Forelimb muscle (tissue), 1 donor: ENCODE measurements at regions not wholly inside any gene's neighbourhood (a gene's known extent, or its start where the extent isn't known, plus 50 kb on each side); places are given as distances from the start of the nearest gene placed in this dataset.

Source experiments
- DNase-seq: peaks from one replicate; pipeline ENCODE4 v3.0.0-alpha.2; 2013; ENCODE audit warnings: low read depth

DNA sequence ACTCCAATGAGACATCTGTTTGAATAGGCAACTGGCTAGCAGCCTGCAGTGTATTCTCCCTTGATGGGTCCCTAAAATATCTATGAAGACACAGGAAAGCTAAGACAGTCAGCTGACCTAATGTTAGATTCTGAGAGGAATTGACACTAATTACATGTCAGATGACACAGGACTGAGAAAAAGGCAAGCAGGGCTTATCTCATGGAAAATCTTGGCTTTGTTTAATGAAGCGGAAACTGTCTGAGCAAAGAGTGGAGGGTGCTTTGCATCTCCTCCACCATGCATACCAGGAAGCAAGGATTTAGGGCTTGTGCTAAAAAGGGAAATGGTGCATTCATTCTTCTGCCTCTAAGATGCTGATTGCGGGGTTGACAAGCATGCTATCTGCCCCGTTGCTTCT is 135.5 kb upstream of the GLI3 start:
- DNase-seq, result no peak

DNA sequence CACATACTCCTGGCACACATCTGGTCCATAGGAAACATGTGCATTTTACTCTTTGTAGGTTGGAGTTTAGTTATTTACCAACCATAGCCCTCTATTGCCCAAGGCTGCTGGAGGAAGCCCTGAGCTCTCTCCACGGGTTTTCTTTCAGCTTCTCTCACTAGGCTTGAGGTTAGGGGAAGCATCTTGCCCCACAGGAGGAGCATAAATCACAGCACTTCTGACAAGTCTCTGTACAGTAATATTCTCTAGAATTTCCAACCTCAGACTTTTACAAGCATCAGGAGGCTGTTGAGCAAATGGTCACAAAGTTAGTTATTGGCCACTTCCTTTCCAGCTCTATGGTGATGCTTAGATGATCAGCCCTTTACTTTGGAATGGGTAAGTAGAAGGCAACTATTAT is 122.9 kb upstream of the GLI3 start:
- no peak for DNase-seq

DNA sequence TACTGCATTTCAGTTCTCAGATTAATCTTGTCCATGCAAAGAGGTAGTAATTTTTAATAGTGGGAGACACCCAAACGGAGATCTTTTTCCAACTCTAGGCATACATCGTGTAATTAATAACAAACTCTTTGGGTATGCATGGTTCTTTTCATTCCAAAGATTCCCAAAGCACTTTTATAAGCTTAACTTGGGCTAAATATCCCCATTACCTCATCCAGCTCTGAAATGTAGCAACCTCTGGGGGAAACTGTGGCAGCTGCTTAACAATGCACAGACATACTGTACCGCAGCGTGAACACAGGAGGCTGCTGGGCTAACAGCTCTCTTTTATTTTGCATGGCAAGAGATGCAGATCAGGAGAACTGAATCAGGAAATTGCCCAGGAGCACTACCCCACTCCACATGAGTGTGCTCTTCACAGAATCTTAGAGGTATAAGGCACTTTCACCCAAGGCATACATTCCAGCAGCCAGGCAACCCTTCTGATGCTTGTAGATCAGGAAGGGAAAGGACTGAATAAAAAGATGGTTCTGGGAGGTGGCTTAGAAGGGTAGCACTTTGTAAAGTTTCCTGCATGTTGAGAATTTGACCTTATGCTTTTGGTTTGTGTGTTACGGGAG is 114.4 kb upstream of the GLI3 start:
- no peak for DNase-seq

DNA sequence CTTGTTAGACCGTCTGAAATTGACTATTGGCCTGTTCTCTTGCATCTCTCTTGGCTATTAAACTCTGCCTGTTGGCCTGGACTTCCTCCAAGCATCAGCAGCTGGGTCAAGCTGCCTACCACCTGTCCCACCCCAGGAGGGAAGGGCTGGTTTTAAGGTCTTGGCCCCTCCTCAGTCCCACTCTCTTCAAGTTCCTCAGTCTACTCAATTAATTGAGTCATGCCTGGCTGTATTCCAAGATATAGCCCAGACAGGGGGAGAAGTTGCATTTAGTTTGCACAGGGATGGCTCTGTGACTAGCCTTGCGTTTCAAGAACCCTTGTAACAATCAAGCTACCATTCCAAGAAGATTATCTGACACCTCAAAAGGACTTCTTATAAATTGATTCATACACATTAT is 113.8 kb upstream of the GLI3 start:
- DNase-seq, result no peak

- DNase-seq, result no peak
These were observed 111.6 kb upstream of the GLI3 start for GRCh38 chr7:42348631-42349030.

GRCh38 chr7:42348071-42348470 is 111.1 kb upstream of the GLI3 start:
- DNase-seq, result no peak

GRCh38 chr7:42347616-42348015 is 110.6 kb upstream of the GLI3 start:
- no peak for DNase-seq

GRCh38 chr7:42345478-42346299 is 108.7 kb upstream of the GLI3 start:
- DNase-seq, result no peak

DNA sequence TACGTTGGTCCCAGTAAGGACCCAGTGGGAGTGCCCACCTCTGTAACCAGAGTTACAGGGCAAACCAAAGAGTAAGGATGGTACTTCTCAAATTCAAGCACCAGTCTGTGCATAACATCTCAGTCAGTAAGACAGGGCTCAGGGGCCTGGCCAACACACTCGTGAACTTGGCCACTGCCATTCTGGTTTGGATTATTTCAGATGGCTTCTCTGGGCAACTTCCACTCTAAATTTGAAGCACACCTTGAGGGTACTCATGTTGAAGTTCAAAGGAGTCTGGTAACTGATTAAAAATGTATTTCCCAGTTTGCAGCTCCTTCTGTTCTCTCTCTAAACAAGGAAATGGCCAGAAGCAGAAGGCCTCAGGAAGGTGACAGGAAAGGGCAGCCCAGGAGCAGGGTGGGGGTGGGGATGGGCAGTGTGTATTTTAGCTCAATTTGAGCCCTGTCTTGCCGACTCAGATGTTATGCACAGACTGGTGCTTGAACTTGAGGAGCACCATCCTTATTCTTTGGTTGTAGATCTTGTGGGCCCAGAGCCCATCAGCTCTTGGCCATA is 107.3 kb upstream of the GLI3 start:
- DNase-seq, result no peak

- no peak for DNase-seq
These were observed 105.4 kb upstream of the GLI3 start for GRCh38 chr7:42342381-42342780.

DNA sequence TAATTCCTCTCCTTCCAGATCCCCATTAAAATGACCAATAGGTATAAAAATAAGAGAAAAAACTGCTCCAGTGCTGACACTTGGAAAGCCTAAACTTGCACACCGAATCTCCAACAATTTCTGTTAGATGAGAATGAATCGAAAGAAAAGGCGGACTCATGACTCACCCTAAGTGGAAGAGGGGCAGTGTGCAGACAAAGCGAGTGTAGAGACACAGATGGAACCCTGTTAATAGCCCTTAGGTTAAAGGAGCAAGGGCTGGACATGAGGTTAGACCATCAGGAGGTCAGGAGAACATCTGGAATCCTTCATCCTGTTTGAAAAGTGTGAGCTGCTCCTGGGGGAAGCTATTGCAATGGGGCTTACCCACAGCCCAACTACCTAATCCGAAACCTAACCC is 103.4 kb upstream of the GLI3 start:
- no peak for DNase-seq

- no peak for DNase-seq
These were observed 102.0 kb upstream of the GLI3 start for GRCh38 chr7:42338916-42339540.

GRCh38 chr7:42338231-42338915 is 101.4 kb upstream of the GLI3 start:
- DNase-seq, result no peak

GRCh38 chr7:42337225-42337905 is 100.4 kb upstream of the GLI3 start:
- DNase-seq, result no peak

DNA sequence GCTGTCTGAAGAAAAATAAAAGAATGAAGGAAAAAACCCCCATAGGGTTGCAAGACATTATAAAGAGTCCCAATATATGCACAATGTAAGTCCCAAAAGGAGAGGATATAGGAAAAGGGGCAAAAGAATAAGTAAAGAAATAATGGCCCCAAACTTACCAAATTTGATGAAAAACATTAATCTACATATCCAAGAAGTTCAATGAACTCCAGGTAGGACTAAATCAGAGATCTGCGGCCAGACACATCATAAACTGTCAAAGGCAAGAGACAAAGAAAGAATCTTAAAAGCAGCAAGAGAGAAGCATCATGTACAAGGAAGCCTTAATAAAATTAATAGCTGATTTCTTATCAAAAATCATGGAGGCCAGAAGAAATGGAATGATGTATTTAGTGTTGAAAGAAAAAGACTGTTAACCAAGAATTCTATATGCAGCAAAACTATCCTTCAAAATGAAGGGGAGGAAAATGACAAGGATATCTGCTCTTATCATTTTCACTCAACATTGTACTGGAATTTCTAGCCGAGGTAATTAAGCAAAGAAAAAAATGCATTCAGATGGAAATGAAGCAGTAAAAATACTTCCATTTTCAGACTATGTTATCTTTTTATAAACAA is 95.7 kb upstream of the GLI3 start:
- no peak for DNase-seq

DNA sequence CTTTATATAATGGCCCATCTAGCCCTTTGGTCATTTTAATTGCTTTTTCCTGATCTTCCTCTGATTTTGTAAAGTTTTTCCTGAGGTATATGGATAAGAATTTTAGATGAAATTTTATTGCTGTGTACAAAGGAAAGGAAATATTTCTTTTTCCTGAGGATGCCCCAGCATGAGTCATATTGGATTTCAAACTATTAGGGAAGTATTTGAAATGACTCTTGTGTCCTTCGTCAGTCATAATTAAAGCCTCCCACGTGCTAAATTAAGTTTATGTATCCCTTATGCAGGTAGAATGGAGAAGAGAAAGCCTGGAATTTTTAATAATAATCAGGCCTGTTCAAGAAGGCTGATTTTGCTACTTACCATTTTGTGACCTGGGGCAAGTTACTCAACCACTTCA is 82.6 kb upstream of the GLI3 start:
- no peak for DNase-seq

DNA sequence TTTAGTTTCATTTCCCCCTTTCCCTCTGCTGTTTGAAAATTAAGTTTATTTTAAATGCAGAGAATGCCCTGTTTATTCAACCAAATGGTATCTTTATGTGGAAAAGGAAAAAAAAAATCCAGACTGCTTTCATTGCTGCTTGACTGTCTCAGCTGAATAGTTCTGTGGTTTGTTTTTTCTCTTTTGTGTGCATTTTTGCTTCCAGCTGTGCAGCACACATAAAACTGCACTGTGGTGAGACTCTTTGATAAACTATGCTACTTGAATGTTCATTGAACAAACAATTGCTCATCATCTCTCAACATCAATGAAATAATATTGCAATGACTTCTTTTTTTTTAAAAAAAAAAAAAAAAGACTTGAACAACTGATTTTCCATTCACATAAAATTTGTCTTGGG is 78.6 kb upstream of the GLI3 start:
- no peak for DNase-seq

- DNase-seq, result no peak
These were observed 78.1 kb upstream of the GLI3 start for GRCh38 chr7:42315103-42315502.

GRCh38 chr7:42314696-42315095 is 77.7 kb upstream of the GLI3 start:
- no peak for DNase-seq

- no peak for DNase-seq
These were observed 74.2 kb upstream of the GLI3 start for GRCh38 chr7:42311195-42311594.

DNA sequence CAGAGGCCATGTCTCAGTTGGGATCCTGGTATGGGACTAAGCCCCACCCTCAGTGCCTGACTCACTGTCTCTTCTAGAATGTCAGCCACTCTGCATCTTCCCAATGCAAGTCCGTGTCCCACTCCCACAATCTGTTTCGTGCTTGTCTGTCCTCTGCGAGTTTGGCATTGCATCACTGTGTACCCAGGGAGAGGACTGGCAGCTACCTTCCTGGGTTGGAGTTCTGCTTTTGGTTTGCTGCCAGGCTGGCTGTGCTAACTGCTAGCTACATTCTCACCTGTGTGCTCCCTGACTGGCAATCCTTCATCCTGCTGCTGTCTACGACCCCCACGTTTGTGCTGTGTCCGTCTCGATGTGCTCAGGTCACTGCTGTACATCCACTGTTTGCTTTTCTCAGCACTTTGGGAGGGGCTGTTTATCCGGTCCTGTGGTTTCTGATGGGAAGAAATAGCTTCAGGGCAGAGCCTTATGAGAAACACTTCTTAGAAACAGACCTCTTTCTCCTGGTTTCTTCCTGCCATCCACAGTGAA is 56.0 kb upstream of the GLI3 start:
- no peak for DNase-seq
